GM06990 (cell line): ENCODE measurements at regions not wholly inside any gene's neighbourhood (a gene's known extent, or its start where the extent isn't known, plus 50 kb on each side); places are given as distances from the start of the nearest gene placed in this dataset.

Source experiments
- DNase-seq: peaks from one replicate; pipeline ENCODE4 v3.0.0-alpha.2; 2011; ENCODE audit not compliant: insufficient read length; ENCODE audit errors: extremely low read depth
- H3K27me3 ChIP-seq: replicated peaks from 2 replicates; pipeline ENCODE4 v1.6.0; 2011; ENCODE audit warnings: low read length; ENCODE audit not compliant: control insufficient read depth, insufficient read depth
- H3K36me3 ChIP-seq: 2 replicates; pipeline ENCODE4 v1.5.1; 2011; ENCODE audit warnings: low read length; ENCODE audit not compliant: control insufficient read depth, insufficient read depth
- H3K4me3 ChIP-seq: replicated peaks from 2 replicates; pipeline ENCODE4 v1.5.1; 2011; ENCODE audit warnings: low read depth, mild to moderate bottlenecking, control low read depth, low read length
- TF ChIP-seq, protein P1 (sequence below): IDR thresholded peaks from 2 replicates; pipeline ENCODE4 v1.5.1; 2011; ENCODE audit warnings: low read length, control low read depth, mild to moderate bottlenecking, inconsistent platforms; ENCODE audit not compliant: insufficient read depth, poor library complexity, severe bottlenecking

DNA sequence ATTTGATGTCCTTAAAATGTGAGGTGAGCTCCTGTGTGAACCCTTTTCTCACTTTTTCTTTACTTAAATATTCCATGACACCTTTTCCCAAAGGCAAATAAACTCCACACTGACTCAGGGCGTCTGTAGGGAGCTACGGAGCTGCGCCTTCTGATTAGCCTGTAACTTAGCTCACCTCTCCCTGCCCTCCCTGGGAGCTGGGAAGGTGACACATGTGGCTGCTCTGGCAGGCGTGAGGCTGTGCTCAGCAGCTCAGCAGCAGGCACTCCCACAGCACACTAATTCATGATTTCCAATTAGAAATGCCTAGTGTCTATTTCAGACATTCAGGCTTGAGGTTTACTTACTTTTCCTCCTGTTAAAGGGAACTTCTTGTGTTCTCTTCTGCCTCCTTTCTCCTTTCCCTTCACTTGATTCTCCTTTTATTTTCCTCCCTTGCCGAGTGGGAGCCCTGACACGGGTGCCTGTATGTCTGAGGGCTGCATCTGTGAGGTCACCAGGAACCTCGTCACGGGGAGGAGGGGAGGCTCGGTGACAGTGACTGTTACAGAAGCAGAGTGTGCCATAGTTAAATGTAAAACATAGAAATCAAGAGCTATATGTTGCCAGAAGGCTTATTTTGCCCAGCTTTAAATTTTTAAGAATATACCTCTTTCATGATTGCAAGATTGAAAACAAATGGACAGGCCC, 437.1 kb downstream of the DCDC2C start:
- DNase-seq: no peak
- TF ChIP-seq, protein P1, sequence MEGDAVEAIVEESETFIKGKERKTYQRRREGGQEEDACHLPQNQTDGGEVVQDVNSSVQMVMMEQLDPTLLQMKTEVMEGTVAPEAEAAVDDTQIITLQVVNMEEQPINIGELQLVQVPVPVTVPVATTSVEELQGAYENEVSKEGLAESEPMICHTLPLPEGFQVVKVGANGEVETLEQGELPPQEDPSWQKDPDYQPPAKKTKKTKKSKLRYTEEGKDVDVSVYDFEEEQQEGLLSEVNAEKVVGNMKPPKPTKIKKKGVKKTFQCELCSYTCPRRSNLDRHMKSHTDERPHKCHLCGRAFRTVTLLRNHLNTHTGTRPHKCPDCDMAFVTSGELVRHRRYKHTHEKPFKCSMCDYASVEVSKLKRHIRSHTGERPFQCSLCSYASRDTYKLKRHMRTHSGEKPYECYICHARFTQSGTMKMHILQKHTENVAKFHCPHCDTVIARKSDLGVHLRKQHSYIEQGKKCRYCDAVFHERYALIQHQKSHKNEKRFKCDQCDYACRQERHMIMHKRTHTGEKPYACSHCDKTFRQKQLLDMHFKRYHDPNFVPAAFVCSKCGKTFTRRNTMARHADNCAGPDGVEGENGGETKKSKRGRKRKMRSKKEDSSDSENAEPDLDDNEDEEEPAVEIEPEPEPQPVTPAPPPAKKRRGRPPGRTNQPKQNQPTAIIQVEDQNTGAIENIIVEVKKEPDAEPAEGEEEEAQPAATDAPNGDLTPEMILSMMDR: no peak
- Histone ChIP-seq H3K4me3 (no peak overlapping the region), H3K27me3 (no peaks in the 10 kb centered on the region), H3K36me3 (no peaks in the 10 kb centered on the region)

DNA sequence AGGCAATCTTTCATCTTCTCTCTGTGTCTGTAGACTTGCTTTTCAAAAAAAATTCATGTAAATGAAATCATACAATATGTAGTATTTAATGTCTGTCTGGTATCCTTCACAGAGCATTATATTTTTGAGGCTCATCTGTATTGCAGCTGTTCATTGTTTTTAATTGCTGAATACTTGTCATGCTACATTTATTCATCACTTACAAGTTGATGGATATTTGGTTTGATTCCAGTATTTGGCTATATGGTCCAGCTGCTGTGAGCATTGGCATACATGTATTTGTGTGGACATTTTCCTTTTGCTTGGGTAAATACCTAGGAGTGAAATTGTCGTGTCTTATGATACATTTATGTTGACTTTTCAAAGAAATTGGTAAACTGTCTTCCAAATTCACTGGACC, 441.4 kb downstream of the DCDC2C start:
- H3K36me3 ChIP-seq: no peaks in the 10 kb centered on the region
- TF ChIP-seq, protein P1: no peak
- no peaks in the 10 kb centered on the region for H3K27me3 ChIP-seq
- no peak for DNase-seq
- H3K4me3 ChIP-seq: no peak overlapping the region

DNA sequence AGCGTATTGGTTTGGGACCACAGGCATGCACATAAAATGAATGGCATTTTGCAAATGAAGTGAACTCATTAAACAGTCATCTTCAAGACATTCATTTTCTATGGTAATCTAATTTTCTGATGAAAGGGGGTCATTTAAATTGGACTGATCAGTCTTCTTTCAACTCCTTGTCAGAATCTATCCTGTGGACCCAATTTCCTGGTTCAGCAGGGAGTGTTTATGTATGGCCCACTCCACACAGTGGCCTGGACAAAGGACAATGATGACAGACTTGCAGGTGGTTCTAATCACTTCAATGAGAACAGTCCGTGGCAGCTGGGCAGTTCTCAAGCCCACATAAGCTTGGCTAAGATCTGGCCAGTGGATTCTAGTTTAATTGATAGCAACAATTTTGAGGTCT, 448.1 kb downstream of the DCDC2C start:
- no peaks in the 10 kb centered on the region for H3K27me3 ChIP-seq
- TF ChIP-seq, protein P1: no peak
- DNase-seq: no peak
- H3K36me3 ChIP-seq: no peaks in the 10 kb centered on the region
- H3K4me3 ChIP-seq: no peak overlapping the region

DNA sequence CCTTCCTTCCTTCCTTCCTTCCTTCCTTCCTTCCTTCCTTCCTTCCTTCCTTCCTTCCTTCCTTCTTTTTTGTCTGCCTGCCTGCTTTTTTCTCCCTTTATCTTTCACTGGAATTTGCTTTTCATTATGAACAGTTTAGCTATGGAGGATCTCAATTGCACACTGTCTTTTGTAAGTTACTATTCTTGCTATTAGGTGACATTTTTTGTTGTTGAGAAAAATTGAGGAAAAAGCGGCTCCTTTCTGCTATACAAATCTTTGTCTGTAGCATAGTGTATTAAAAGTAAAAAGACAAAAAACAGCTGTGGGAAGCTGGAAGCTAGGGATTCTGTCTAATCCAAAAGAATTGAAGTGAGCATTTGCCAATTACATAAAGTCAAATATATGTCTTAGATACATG, 448.7 kb downstream of the DCDC2C start:
- H3K36me3 ChIP-seq: no peaks in the 10 kb centered on the region
- H3K27me3 ChIP-seq: no peaks in the 10 kb centered on the region
- no peak overlapping the region for H3K4me3 ChIP-seq
- TF ChIP-seq, protein P1: no peak
- no peak for DNase-seq

DNA sequence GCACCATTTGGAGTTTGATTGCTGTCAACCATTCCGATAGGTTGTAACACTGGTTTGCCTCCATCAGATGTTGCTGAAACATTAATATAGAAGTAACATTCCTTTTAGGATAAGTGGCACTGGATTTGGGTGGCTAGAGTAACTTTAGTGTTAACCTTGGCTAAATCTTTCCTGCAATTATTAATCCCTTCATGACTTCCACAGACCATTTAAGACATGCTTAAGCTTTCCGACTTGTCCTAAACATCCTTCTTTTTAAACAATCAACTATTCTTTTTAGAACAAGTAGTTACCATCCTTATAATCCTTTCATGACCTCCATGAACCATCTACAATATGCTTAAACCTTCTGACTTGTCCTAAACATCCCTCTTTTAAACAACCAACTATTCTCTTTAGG, 465.5 kb downstream of the DCDC2C start:
- Histone ChIP-seq H3K36me3 (no peaks in the 10 kb centered on the region), H3K4me3 (no peak overlapping the region), H3K27me3 (no peaks in the 10 kb centered on the region)
- TF ChIP-seq, protein P1: no peak
- DNase-seq: no peak

DNA sequence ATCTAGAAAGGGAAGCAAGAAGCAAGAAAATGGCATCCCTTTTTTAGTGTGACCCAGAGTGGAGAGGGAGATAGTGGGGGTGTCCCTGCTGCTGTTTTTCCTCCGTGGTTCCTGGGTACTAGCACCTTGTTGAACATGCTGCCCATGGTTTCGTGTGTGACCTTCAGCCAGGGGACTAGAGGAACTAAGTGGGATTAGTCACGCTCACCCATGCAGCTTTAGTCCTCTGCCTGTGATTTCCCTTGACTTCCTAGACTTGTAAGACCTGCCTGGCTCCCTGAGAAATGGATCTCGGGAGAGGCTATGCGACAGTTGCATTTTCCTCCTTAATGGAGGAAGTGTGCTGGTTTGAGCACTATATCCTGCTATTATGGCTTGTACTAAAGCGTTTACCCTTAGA, 471.4 kb downstream of the DCDC2C start:
- Histone ChIP-seq H3K36me3 (no peaks in the 10 kb centered on the region), H3K4me3 (no peak overlapping the region), H3K27me3 (no peaks in the 10 kb centered on the region)
- TF ChIP-seq, protein P1: no peak
- no peak for DNase-seq
